Peyer's patch (tissue), 4 donors: ENCODE measurements at regions not wholly inside any gene's neighbourhood (a gene's known extent, or its start where the extent isn't known, plus 50 kb on each side); places are given as distances from the start of the nearest gene placed in this dataset.

ENCODE experiments used
- DNase-seq, 3 donors: peaks; one replicate each; pipeline ENCODE4 v3.0.0-alpha.2; 2017 to 2019
- H3K27ac ChIP-seq, 4 donors: fragments of 200-600 bp; sonication (generic); one replicate each; pipeline ENCODE4 v1.5.1; 2016 to 2019
- H3K27me3 ChIP-seq, 2 donors: fragments of 200-600 bp; sonication (generic); one replicate each; pipeline ENCODE4 v1.5.1; 2019
- H3K36me3 ChIP-seq, 3 donors: fragments of 200-600 bp; sonication (generic); one replicate each; pipeline ENCODE4 v1.5.1; 2016 to 2019
- H3K4me1 ChIP-seq, 4 donors: fragments of 200-600 bp; sonication (generic); one replicate each; pipeline ENCODE4 v1.5.1; 2016 to 2019
- H3K4me3 ChIP-seq, 4 donors: fragments of 200-600 bp; sonication (generic); 1 replicate in 3 of 4; 2 replicates in 1 of 4; pipeline ENCODE4 v1.5.1; 2016 to 2019; ENCODE audit warnings: mild to moderate bottlenecking in 1 of 4
- H3K9me3 ChIP-seq, 4 donors: fragments of 200-600 bp; sonication (generic); one replicate each; pipeline ENCODE4 v1.5.1; 2016 to 2019; ENCODE audit warnings: mild to moderate bottlenecking in 1 of 4
- POLR2A ChIP-seq, 2 donors: fragments of 450-650 bp; IDR thresholded peaks; one replicate each; pipeline ENCODE4 v1.5.1; 2017; ENCODE audit warnings: antibody characterized with exemption in 2 of 2, mild to moderate bottlenecking in 2 of 2, moderate library complexity in 2 of 2
- TF ChIP-seq, protein P1 (sequence below), 6 experiments: fragments of 450-650 bp in 4 of 6; fragments of 200-600 bp in 2 of 6; sonication (generic) in 1 of 6; IDR thresholded peaks; one replicate each; pipeline ENCODE4 v1.5.1; 2017 to 2019; ENCODE audit warnings: antibody characterized with exemption in 6 of 6, mild to moderate bottlenecking in 3 of 6, moderate library complexity in 1 of 6

DNA sequence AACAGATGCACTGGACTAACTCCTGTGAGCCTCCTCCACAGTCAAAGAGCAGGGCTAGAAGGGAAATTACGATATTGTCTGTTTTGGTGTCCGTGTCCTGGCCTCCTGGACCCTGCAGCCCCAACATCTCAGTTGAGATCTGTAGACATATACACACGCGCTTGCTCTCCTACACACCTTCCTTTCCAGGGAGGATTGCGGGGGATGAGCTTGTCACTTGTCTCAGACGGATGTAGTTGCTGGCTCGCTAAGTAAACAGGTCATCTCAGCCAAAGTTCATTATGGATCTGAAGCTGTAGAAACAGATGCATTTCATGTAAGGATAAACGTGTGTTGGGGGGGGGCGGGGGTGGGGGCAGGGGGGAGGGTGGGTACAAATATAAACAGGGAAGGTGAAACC, 549.3 kb downstream of the CCDC171 start:
- no peaks in the 10 kb centered on the region for H3K36me3 ChIP-seq
- peak overlapping the region in 1 of 4 donors; percentile 17 for H3K27ac ChIP-seq

DNA sequence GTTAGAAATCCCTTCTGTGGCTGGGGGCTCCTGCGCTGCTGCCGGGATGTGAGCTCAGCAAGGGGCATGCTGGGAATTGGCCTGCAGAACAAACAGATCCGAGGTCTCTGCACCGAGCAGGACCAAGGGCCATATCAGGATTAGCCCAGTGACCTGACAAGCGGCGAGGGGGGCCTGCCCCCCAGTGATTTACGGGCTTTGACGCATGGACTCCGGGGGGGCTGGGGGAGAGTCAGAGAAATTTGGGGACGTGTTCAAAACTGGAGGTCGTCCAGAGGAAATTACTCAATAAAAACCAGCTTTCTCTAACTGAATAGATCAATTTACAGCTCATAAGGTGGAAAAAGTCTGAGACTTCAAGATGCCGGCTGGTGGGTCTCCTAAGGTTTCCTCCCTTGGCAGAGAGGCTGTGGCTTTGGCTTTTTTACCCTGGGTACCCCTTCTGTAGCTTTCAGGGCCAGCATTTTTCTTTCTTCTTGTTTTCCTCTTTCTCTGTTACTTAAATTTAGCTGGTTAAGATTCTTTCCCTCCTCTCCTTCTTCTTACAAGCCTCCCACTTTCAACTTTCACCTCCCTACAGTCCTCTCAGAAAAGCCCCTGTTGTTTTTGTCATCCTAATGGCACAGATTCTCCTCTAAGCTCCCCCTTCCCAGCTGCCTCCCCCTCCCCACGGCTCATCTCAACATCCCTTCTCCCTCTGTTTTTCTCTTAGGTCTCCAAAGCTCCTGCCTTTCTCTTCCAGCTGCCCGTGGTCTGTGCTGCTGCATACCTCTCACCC, 551.0 kb downstream of the CCDC171 start:
- Histone ChIP-seq H3K27me3 (no peaks in the 10 kb centered on the region), H3K36me3 (no peaks in the 10 kb centered on the region), H3K27ac (no peak overlapping the region), H3K4me1 (no peaks in the 10 kb centered on the region), H3K4me3 (no peak overlapping the region), H3K9me3 (no peaks in the 10 kb centered on the region)
- DNase-seq = no peak
- TF ChIP-seq, protein P1, sequence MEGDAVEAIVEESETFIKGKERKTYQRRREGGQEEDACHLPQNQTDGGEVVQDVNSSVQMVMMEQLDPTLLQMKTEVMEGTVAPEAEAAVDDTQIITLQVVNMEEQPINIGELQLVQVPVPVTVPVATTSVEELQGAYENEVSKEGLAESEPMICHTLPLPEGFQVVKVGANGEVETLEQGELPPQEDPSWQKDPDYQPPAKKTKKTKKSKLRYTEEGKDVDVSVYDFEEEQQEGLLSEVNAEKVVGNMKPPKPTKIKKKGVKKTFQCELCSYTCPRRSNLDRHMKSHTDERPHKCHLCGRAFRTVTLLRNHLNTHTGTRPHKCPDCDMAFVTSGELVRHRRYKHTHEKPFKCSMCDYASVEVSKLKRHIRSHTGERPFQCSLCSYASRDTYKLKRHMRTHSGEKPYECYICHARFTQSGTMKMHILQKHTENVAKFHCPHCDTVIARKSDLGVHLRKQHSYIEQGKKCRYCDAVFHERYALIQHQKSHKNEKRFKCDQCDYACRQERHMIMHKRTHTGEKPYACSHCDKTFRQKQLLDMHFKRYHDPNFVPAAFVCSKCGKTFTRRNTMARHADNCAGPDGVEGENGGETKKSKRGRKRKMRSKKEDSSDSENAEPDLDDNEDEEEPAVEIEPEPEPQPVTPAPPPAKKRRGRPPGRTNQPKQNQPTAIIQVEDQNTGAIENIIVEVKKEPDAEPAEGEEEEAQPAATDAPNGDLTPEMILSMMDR (IDR thresholded peaks at IDR 0.05) = no peak
- TF ChIP-seq POLR2A (IDR thresholded peaks at IDR 0.05) = no peak

More for the DNA sequence above, 549.3 kb downstream of the CCDC171 start:
- no peak for DNase-seq
- no peaks in the 10 kb centered on the region for H3K27me3 ChIP-seq
- no peaks in the 10 kb centered on the region for H3K4me1 ChIP-seq
- TF ChIP-seq, protein P1 (IDR thresholded peaks at IDR 0.05) = no peak
- TF ChIP-seq POLR2A (IDR thresholded peaks at IDR 0.05) = no peak
- H3K9me3 ChIP-seq = no peaks in the 10 kb centered on the region
- H3K4me3 ChIP-seq = no peak overlapping the region

DNA sequence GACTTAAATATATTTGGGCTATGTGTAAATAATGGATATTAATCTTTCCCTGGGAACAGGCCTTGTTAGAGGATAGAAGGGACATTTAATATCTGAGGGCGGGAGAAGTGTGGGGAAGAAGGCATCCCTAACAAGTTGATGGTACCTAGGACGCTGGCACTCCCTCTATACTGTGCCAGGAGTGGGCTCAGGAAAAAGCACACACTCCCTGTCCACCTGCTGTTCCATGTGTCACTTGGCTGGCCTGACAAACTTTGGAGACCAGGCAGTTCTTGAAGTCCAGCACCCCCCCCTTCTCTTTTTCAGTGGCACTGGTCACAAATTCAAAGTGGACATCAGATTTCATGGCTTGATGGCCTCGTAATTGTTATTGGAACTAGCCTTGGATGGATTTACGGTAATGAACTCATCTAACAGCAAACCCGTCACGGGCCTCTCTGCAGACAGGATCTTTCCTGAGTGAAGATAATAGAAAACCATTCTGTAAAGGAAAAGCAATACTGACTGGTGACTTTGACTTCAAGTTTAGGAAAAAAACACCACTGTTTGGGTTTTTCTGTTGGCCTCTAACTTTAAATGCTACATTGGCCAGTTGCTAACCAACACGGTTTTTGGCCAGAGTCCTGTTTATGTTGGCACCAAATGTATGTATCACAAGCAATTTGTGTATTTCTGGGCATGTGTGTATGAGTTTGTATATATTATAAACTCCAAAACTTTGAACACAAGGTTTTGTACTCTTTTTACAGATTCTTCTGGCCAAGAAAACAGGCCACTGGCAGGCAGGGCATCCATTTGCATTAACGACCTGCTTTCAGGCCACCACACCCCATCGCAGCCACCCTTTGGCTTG, 552.6 kb downstream of the CCDC171 start:
- DNase-seq = no peak
- no peaks in the 10 kb centered on the region for H3K4me1 ChIP-seq
- no peak overlapping the region for H3K4me3 ChIP-seq
- H3K27me3 ChIP-seq = no peaks in the 10 kb centered on the region
- no peak for TF ChIP-seq POLR2A (IDR thresholded peaks at IDR 0.05)
- TF ChIP-seq, protein P1 (IDR thresholded peaks at IDR 0.05) = no peak
- H3K9me3 ChIP-seq = no peaks in the 10 kb centered on the region
- no peak overlapping the region for H3K27ac ChIP-seq
- H3K36me3 ChIP-seq = no peaks in the 10 kb centered on the region

DNA sequence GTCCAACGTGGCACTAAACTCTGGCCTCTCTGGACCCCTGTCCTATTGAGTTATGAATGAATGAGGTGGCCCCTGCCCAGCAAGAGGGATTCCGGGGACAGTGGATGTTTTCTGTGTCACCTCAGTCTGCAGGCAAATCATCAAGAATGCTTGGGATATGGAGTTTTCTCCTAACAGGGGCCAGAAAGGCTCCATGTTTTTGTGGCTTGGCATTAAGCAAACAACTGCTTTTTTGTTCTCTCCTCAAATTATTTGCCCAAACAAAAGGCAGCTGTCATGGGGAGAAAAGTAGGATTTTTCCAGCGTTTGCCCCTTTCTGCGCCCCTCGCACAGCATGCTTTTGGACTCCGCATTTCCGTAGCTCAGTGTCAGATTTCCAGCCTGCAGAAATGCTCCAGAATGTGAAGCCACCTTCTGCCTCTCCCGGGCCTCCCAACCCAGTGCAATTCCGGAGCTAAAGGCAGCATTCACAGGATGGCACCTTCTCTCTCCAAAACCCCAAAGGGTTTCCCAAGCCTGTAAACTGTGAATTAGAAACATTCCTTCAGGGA, 553.3 kb downstream of the CCDC171 start:
- Histone ChIP-seq H3K36me3 (no peaks in the 10 kb centered on the region), H3K9me3 (no peaks in the 10 kb centered on the region), H3K4me1 (no peaks in the 10 kb centered on the region), H3K4me3 (no peak overlapping the region), H3K27me3 (no peaks in the 10 kb centered on the region), H3K27ac (no peak overlapping the region)
- TF ChIP-seq, protein P1 (IDR thresholded peaks at IDR 0.05) = no peak
- TF ChIP-seq POLR2A (IDR thresholded peaks at IDR 0.05) = no peak
- no peak for DNase-seq

DNA sequence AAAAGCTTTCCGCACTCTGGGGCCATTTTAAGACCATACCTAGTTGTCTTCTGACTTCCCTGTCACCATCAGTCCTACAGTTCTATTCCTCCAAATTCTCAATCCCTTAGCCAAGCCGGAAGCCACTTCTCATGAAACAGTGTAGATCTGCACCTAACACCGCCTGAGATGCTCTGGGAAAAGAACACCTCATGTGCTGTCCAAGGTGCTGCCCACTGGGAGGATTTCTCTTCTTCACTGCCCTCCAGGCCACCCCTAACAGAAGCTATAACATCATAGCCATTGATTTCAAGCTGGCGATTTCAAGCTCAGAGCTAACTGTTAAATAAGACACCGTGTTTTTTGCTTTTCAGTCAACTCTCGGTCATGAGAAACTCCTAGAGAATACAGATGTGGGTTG, 559.3 kb downstream of the CCDC171 start:
- no peak for DNase-seq
- H3K27ac ChIP-seq = no peak overlapping the region
- no peaks in the 10 kb centered on the region for H3K9me3 ChIP-seq
- H3K4me3 ChIP-seq = no peak overlapping the region
- TF ChIP-seq POLR2A (IDR thresholded peaks at IDR 0.05) = no peak
- TF ChIP-seq, protein P1 (IDR thresholded peaks at IDR 0.05) = no peak
- no peaks in the 10 kb centered on the region for H3K27me3 ChIP-seq
- no peaks in the 10 kb centered on the region for H3K4me1 ChIP-seq
- H3K36me3 ChIP-seq = no peaks in the 10 kb centered on the region
